ENCODE measurements at regions not wholly inside any gene's neighbourhood (a gene's known extent, or its start where the extent isn't known, plus 50 kb on each side); places are given as distances from the start of the nearest gene placed in this dataset.

- DNase-seq (ENCODE audit: low read depth): no peak
Observed at GRCh38 chr2:80852808-80853139, 548.2 kb upstream of the LRRTM1 start.

- no peak for DNase-seq (ENCODE audit: low read depth)
Observed at GRCh38 chr2:80852079-80852807, 547.7 kb upstream of the LRRTM1 start.

GRCh38 chr2:80830891-80831290 is 526.3 kb upstream of the LRRTM1 start:
- no peak for DNase-seq (ENCODE audit: low read depth)

- DNase-seq (ENCODE audit: low read depth): no peak
Observed at GRCh38 chr2:80822999-80823398, 518.4 kb upstream of the LRRTM1 start.

GRCh38 chr2:80815259-80815658 is 510.7 kb upstream of the LRRTM1 start:
- no peak for DNase-seq (ENCODE audit: low read depth)

GRCh38 chr2:80786584-80786983 is 482.0 kb upstream of the LRRTM1 start:
- no peak for DNase-seq (ENCODE audit: low read depth)

- no peak for DNase-seq (ENCODE audit: low read depth)
Observed at GRCh38 chr2:80778704-80779103, 474.2 kb upstream of the LRRTM1 start.

GRCh38 chr2:80748592-80748991 is 444.0 kb upstream of the LRRTM1 start:
- DNase-seq (ENCODE audit: low read depth): no peak

GRCh38 chr2:80737047-80737446 is 432.5 kb upstream of the LRRTM1 start:
- no peak for DNase-seq (ENCODE audit: low read depth)

- DNase-seq (ENCODE audit: low read depth): no peak
Observed at GRCh38 chr2:80725001-80725400, 420.4 kb upstream of the LRRTM1 start.

GRCh38 chr2:80722803-80723202 is 418.3 kb upstream of the LRRTM1 start:
- no peak for DNase-seq (ENCODE audit: low read depth)

GRCh38 chr2:80719607-80720006 is 415.1 kb upstream of the LRRTM1 start:
- no peak for DNase-seq (ENCODE audit: low read depth)

GRCh38 chr2:80715433-80715832 is 410.9 kb upstream of the LRRTM1 start:
- DNase-seq (ENCODE audit: low read depth): no peak

GRCh38 chr2:80711915-80712314 is 407.4 kb upstream of the LRRTM1 start:
- no peak for DNase-seq (ENCODE audit: low read depth)

GRCh38 chr2:80706951-80707350 is 402.4 kb upstream of the LRRTM1 start:
- DNase-seq (ENCODE audit: low read depth): no peak

- no peak for DNase-seq (ENCODE audit: low read depth)
Observed at GRCh38 chr2:80706541-80706940, 402.0 kb upstream of the LRRTM1 start.

- no peak for DNase-seq (ENCODE audit: low read depth)
Observed at GRCh38 chr2:80703532-80703931, 399.0 kb upstream of the LRRTM1 start.

- no peak for DNase-seq (ENCODE audit: low read depth)
Observed at GRCh38 chr2:80700961-80701360, 396.4 kb upstream of the LRRTM1 start.
